ENCODE measurements at regions not wholly inside any gene's neighbourhood (a gene's known extent, or its start where the extent isn't known, plus 50 kb on each side); places are given as distances from the start of the nearest gene placed in this dataset.

GRCh38 chr6:156510242-156510641 lies 266.9 kb upstream of the ARID1B start:
- DNase-seq = no peak

GRCh38 chr6:156509496-156509895 lies 267.7 kb upstream of the ARID1B start:
- no peak for DNase-seq

- no peak for DNase-seq
Measured at GRCh38 chr6:156508923-156509322, 268.3 kb upstream of the ARID1B start.

GRCh38 chr6:156508126-156508525 lies 269.1 kb upstream of the ARID1B start:
- DNase-seq = no peak

GRCh38 chr6:156507656-156508055 lies 269.5 kb upstream of the ARID1B start:
- no peak for DNase-seq

GRCh38 chr6:156507106-156507505 lies 270.1 kb upstream of the ARID1B start:
- no peak for DNase-seq

GRCh38 chr6:156502969-156503504 lies 274.1 kb upstream of the ARID1B start:
- no peak for DNase-seq

- no peak for DNase-seq
Measured at GRCh38 chr6:156497618-156498017, 279.6 kb upstream of the ARID1B start.

- DNase-seq = no peak
Measured at GRCh38 chr6:156487877-156488276, 289.3 kb upstream of the ARID1B start.

GRCh38 chr6:156485150-156485549 lies 292.0 kb upstream of the ARID1B start:
- DNase-seq = no peak

- no peak for DNase-seq
Measured at GRCh38 chr6:156474507-156475120, 302.6 kb upstream of the ARID1B start.

GRCh38 chr6:156471000-156471399 lies 306.2 kb upstream of the ARID1B start:
- no peak for DNase-seq

GRCh38 chr6:156464100-156464878 lies 312.9 kb upstream of the ARID1B start:
- DNase-seq = no peak

GRCh38 chr6:156461647-156462046 lies 315.5 kb upstream of the ARID1B start:
- DNase-seq = no peak

GRCh38 chr6:156457601-156458000 lies 319.6 kb upstream of the ARID1B start:
- DNase-seq = no peak

GRCh38 chr6:156455847-156456246 lies 321.3 kb upstream of the ARID1B start:
- no peak for DNase-seq

- DNase-seq = no peak
Measured at GRCh38 chr6:156454867-156455266, 322.3 kb upstream of the ARID1B start.

- no peak for DNase-seq
Measured at GRCh38 chr6:156451726-156452125, 325.5 kb upstream of the ARID1B start.

- DNase-seq = no peak
Measured at GRCh38 chr6:156451088-156451487, 326.1 kb upstream of the ARID1B start.

GRCh38 chr6:156450421-156450820 lies 326.8 kb upstream of the ARID1B start:
- DNase-seq = no peak

- DNase-seq = no peak
Measured at GRCh38 chr6:156449569-156449968, 327.6 kb upstream of the ARID1B start.

- DNase-seq = peak; percentile 17
Measured at GRCh38 chr6:156449128-156449527, 328.1 kb upstream of the ARID1B start.

- DNase-seq = no peak
Measured at GRCh38 chr6:156448579-156448978, 328.6 kb upstream of the ARID1B start.

- DNase-seq = no peak
Measured at GRCh38 chr6:156440688-156441087, 336.5 kb upstream of the ARID1B start.

All from NCI-H2171 (cell line).